ENCODE measurements at regions not wholly inside any gene's neighbourhood (a gene's known extent, or its start where the extent isn't known, plus 50 kb on each side); places are given as distances from the start of the nearest gene placed in this dataset.

DNA sequence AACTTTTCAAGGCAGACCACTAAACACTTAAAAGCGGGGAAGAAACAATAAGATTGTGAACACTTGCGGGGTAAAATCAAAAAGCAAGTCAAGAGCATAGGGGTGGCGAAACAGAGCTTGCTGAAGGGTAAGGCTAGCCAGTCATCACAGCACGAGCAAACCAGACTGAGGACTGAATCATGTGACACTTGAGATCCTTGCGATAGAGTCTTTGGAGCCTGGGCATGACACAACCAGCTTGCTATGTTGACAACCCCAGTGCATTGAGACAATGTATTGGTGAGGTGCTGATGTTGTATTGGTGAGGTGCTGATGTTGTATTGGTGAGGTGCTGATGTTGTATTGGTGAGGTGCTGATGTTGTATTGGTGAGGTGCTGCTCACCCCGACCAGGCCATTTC, 72.3 kb downstream of the SLIT2 start:
- no peaks in the 10 kb centered on the region for H3K36me3 ChIP-seq (ENCODE audit: insufficient read depth)
- no peaks in the 10 kb centered on the region for H4K20me1 ChIP-seq (ENCODE audit: insufficient read depth)
- H3K4me3 ChIP-seq (IDR thresholded peaks at IDR 0.05; ENCODE audit: insufficient read depth, low read depth, low read length) = no peak overlapping the region
- H3K4me2 ChIP-seq = no peak overlapping the region
- no peak overlapping the region for H3K9ac ChIP-seq
- H3K27ac ChIP-seq = no peak overlapping the region
- H3K4me1 ChIP-seq (ENCODE audit: low read depth, poor library complexity, severe bottlenecking) = peaks cover 23% of the 10 kb centered on the region
- TF ChIP-seq CTCF (conservative IDR thresholded peaks at IDR 0.05; ENCODE audit: low read depth, low read length) = no peak
- H3K79me2 ChIP-seq (ENCODE audit: insufficient read depth, low read depth) = no peaks in the 10 kb centered on the region
- H2AFZ ChIP-seq (ENCODE audit: low read depth) = no peak overlapping the region
- no peaks in the 10 kb centered on the region for H3K27me3 ChIP-seq (ENCODE audit: insufficient read depth, low read depth)

DNA sequence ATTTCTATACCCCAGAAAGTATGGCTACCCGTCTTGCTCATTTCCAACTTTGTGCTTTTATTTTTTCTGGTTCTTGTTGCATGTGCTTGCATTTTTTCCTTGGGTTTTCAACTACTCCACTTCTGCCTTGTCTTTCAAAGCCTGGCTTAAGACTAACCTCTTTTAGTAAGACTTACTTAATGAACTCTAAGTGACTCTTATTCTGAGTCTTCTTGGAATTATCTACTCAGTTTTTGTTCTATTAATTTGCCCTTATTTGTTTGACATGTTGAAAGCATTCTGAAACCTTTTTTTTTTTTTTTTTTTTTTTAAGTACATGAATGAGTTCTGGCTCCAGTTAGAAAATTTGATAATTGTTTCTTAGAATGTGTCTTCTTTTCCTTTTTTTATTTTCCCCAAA, 74.8 kb downstream of the SLIT2 start:
- no peak overlapping the region for H3K27ac ChIP-seq
- no peak overlapping the region for H3K9ac ChIP-seq
- TF ChIP-seq CTCF (conservative IDR thresholded peaks at IDR 0.05; ENCODE audit: low read depth, low read length) = no peak
- H3K4me2 ChIP-seq = no peak overlapping the region
- H4K20me1 ChIP-seq (ENCODE audit: insufficient read depth) = no peaks in the 10 kb centered on the region
- no peaks in the 10 kb centered on the region for H3K4me1 ChIP-seq (ENCODE audit: low read depth, poor library complexity, severe bottlenecking)
- no peak overlapping the region for H2AFZ ChIP-seq (ENCODE audit: low read depth)
- no peaks in the 10 kb centered on the region for H3K27me3 ChIP-seq (ENCODE audit: insufficient read depth, low read depth)
- H3K36me3 ChIP-seq (ENCODE audit: insufficient read depth) = no peaks in the 10 kb centered on the region
- H3K4me3 ChIP-seq (IDR thresholded peaks at IDR 0.05; ENCODE audit: insufficient read depth, low read depth, low read length) = no peak overlapping the region
- H3K79me2 ChIP-seq (ENCODE audit: insufficient read depth, low read depth) = no peaks in the 10 kb centered on the region

DNA sequence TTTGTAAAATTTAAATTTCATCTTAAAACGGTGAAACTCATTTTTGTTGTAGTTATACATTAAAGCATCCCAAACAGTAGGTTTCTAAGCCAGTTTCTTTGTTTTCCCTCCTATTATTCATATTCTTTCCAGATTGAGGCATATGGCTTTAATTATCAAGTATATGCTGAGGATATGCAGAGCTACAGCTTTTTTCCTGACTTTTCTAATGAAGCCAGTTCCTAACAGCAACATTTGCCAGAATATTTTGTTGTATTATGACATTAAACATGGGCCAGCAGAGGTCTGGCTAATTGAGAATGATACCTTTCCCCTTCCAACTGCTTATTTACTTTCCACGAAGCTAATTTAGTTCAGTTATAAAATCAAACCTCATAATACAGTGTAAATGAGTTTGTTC, 75.3 kb downstream of the SLIT2 start:
- Histone ChIP-seq H3K4me3 (IDR thresholded peaks at IDR 0.05; ENCODE audit: insufficient read depth, low read depth, low read length) (no peak overlapping the region), H3K4me2 (no peak overlapping the region), H3K36me3 (ENCODE audit: insufficient read depth) (no peaks in the 10 kb centered on the region), H3K9ac (no peak overlapping the region), H2AFZ (ENCODE audit: low read depth) (no peak overlapping the region), H3K27me3 (ENCODE audit: insufficient read depth, low read depth) (no peaks in the 10 kb centered on the region), H3K79me2 (ENCODE audit: insufficient read depth, low read depth) (no peaks in the 10 kb centered on the region), H3K4me1 (ENCODE audit: low read depth, poor library complexity, severe bottlenecking) (no peaks in the 10 kb centered on the region), H4K20me1 (ENCODE audit: insufficient read depth) (no peaks in the 10 kb centered on the region), H3K27ac (no peak overlapping the region)
- TF ChIP-seq CTCF (conservative IDR thresholded peaks at IDR 0.05; ENCODE audit: low read depth, low read length) = no peak

DNA sequence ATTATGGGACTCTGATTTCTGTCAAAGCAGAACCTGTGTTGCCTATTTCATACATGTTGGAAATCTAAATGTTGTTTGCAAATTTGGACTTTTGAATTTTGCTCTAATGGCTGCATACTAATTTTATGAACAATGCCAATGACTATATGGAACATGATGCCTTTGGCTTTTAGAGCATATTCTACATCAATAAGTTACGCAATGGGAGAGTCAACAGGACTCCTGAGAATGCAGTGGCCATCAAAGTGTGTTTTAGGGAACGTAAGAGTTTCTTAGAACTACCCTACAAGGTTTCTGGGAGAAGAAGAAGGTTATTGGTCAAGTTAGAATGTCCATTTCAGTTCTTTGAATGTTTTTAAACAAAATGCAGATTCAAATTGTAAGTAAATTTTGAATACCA, 76.1 kb downstream of the SLIT2 start:
- Histone ChIP-seq H2AFZ (ENCODE audit: low read depth) (no peak overlapping the region), H3K4me3 (IDR thresholded peaks at IDR 0.05; ENCODE audit: insufficient read depth, low read depth, low read length) (no peak overlapping the region), H3K9ac (no peak overlapping the region), H3K79me2 (ENCODE audit: insufficient read depth, low read depth) (no peaks in the 10 kb centered on the region), H3K36me3 (ENCODE audit: insufficient read depth) (no peaks in the 10 kb centered on the region), H3K4me2 (no peak overlapping the region), H3K4me1 (ENCODE audit: low read depth, poor library complexity, severe bottlenecking) (no peaks in the 10 kb centered on the region), H3K27ac (no peak overlapping the region), H3K27me3 (ENCODE audit: insufficient read depth, low read depth) (no peaks in the 10 kb centered on the region), H4K20me1 (ENCODE audit: insufficient read depth) (no peaks in the 10 kb centered on the region)
- no peak for TF ChIP-seq CTCF (conservative IDR thresholded peaks at IDR 0.05; ENCODE audit: low read depth, low read length)

DNA sequence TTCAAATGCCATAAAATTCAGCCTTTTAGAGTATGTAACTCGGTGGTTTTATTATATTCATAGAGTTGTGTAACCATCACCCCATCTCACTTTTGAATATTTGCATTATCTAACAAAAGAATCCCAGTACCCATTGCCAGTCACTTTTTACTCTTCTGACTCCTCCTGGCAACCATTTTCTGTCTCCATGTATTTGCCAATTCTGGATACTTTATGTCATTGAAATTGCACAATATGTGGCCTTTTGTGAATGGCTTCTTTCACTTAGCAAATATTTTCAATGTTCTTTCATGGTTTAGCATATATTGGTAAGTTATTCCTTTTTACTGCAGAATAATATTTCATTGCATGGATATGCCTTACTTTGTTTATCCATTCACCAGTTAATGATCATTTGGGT, 79.9 kb downstream of the SLIT2 start:
- H3K79me2 ChIP-seq (ENCODE audit: insufficient read depth, low read depth) = no peaks in the 10 kb centered on the region
- H3K9ac ChIP-seq = no peak overlapping the region
- no peak overlapping the region for H3K4me3 ChIP-seq (IDR thresholded peaks at IDR 0.05; ENCODE audit: insufficient read depth, low read depth, low read length)
- no peaks in the 10 kb centered on the region for H3K27me3 ChIP-seq (ENCODE audit: insufficient read depth, low read depth)
- no peaks in the 10 kb centered on the region for H3K36me3 ChIP-seq (ENCODE audit: insufficient read depth)
- H3K4me1 ChIP-seq (ENCODE audit: low read depth, poor library complexity, severe bottlenecking) = no peaks in the 10 kb centered on the region
- H2AFZ ChIP-seq (ENCODE audit: low read depth) = no peak overlapping the region
- no peak for TF ChIP-seq CTCF (conservative IDR thresholded peaks at IDR 0.05; ENCODE audit: low read depth, low read length)
- H3K27ac ChIP-seq = no peak overlapping the region
- H3K4me2 ChIP-seq = no peak overlapping the region
- no peaks in the 10 kb centered on the region for H4K20me1 ChIP-seq (ENCODE audit: insufficient read depth)
